ENCODE measurements at regions not wholly inside any gene's neighbourhood (a gene's known extent, or its start where the extent isn't known, plus 50 kb on each side); places are given as distances from the start of the nearest gene placed in this dataset.

DNA sequence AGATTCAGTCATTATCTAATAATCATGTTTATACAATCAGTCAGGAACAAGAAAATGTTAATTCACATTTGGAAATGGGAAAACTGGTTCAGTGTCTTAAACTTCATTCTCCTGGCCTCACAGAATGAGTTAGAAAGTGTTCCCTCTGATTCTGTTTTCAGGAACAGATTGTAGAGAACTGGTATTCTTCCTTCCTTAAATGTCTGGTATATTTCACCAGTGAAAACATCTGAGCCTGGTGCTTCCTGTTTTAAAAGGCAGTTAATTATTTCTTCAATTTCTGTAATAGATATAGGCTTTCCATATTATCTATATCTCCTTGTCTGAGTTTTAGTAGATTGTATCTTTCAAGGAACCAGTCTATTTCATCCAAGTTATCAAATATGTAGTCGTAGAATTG is 97.1 kb upstream of the TMEM168 start:
- Mint-ChIP-seq H3K9me3 (peaks cover 0 to 6% (median 0%) of the 10 kb centered on the region in 9 donors), H3K4me1 (peaks cover 20 to 43% (median 25%) of the 10 kb centered on the region in 4 donors), H3K27ac (no peak overlapping the region), H3K4me3 (no peak overlapping the region), H3K27me3 (no peaks in the 10 kb centered on the region), H3K36me3 (peaks cover 24 to 47% (median 46%) of the 10 kb centered on the region in 3 donors)
- DNase-seq: no peak
- POLR2A ChIA-PET: no interaction called here
- no peak for ATAC-seq

GRCh38 chr7:112886208-112886607 is 96.0 kb upstream of the TMEM168 start:
- no peak for ATAC-seq
- Mint-ChIP-seq H3K4me1 (peaks cover 17 to 45% (median 25%) of the 10 kb centered on the region in 4 donors), H3K27me3 (no peaks in the 10 kb centered on the region), H3K36me3 (peaks cover 20 to 45% (median 41%) of the 10 kb centered on the region in 3 donors), H3K4me3 (no peak overlapping the region), H3K27ac (no peak overlapping the region), H3K9me3 (peaks cover 0 to 6% (median 0%) of the 10 kb centered on the region in 9 donors)
- POLR2A ChIA-PET: no interaction called here
- DNase-seq: no peak

DNA sequence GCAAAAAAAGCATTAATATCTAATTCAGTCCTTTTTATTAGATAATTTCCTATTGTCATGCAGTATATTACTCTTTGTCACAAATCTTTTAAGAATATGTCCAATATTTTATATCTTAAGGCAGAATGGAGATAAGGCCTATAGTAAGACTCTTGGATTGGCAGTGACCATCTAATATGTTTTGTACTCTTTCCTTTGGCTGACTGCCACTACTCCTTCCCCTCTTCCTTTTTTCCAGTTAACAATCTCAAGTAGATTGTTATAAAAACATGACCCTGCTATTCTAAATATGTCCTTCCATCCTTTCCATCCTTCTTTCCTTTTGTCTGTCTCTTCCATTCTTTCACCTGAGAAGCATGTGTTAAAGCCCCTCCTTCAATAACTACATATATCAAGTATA is 92.8 kb upstream of the TMEM168 start:
- Mint-ChIP-seq H3K27me3 (no peaks in the 10 kb centered on the region), H3K9me3 (peaks cover 0 to 6% (median 0%) of the 10 kb centered on the region in 9 donors), H3K4me3 (no peak overlapping the region), H3K27ac (peak overlapping the region in 2 of 10 donors; percentile 0 to 21), H3K36me3 (peaks cover 6 to 39% (median 23%) of the 10 kb centered on the region in 3 donors), H3K4me1 (peaks cover 16 to 40% (median 22%) of the 10 kb centered on the region in 4 donors)
- no peak for ATAC-seq
- POLR2A ChIA-PET: no interaction called here
- DNase-seq: no peak

DNA sequence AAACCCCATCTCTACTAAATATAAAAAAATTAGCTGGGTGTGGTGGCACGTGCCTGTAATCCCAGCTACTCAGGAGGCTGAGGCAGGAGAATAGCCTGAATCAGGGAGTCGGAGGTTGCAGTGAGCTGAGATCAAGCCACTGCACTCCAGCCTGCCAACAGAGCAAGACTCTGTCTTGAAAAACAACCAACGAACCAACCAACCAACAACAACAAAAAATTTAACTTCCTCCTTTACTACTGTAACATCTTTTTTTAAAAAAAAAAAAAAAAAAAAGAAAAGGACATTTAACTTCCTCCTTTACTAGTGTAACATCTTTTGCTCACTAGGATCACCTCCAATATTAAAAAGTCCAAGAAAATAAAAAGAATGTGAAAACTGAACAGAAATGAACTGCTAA is 92.3 kb upstream of the TMEM168 start:
- no peak for ATAC-seq
- no peaks in the 10 kb centered on the region for H3K27me3 Mint-ChIP-seq
- H3K36me3 Mint-ChIP-seq: peaks cover 6 to 40% (median 23%) of the 10 kb centered on the region in 3 donors
- POLR2A ChIA-PET: no interaction called here
- H3K9me3 Mint-ChIP-seq: peaks cover 0 to 6% (median 0%) of the 10 kb centered on the region in 9 donors
- H3K4me1 Mint-ChIP-seq: peaks cover 16 to 39% (median 20%) of the 10 kb centered on the region in 4 donors
- no peak for DNase-seq
- H3K4me3 Mint-ChIP-seq: no peak overlapping the region
- peak overlapping the region in 1 of 10 donors; percentile 0 for H3K27ac Mint-ChIP-seq

DNA sequence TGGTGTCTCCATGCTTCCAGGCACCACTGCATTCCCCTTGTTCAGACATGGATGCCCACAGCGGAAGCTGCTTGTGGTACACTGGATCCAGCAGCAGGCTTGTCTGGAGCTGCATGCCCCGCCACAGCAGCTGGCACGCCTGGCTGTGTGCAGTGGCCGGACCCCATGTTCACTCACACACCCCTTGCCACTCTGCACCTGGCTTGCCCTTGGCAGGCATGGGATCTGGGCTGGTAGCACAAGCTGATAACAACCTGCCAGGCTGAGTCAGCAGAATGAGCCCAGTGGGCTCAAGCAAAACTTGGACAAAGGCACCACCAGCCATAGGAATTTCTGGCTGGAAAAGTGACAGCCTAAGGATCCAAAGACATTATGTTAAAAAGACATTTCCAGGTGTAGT is 91.8 kb upstream of the TMEM168 start:
- peaks cover 6 to 36% (median 20%) of the 10 kb centered on the region in 3 donors for H3K36me3 Mint-ChIP-seq
- H3K27ac Mint-ChIP-seq: no peak overlapping the region
- peaks cover 0 to 6% (median 0%) of the 10 kb centered on the region in 9 donors for H3K9me3 Mint-ChIP-seq
- H3K4me1 Mint-ChIP-seq: peaks cover 16 to 38% (median 20%) of the 10 kb centered on the region in 4 donors
- POLR2A ChIA-PET: no interaction called here
- H3K4me3 Mint-ChIP-seq: no peak overlapping the region
- DNase-seq (no peak), ATAC-seq (no peak)
- H3K27me3 Mint-ChIP-seq: no peaks in the 10 kb centered on the region

DNA sequence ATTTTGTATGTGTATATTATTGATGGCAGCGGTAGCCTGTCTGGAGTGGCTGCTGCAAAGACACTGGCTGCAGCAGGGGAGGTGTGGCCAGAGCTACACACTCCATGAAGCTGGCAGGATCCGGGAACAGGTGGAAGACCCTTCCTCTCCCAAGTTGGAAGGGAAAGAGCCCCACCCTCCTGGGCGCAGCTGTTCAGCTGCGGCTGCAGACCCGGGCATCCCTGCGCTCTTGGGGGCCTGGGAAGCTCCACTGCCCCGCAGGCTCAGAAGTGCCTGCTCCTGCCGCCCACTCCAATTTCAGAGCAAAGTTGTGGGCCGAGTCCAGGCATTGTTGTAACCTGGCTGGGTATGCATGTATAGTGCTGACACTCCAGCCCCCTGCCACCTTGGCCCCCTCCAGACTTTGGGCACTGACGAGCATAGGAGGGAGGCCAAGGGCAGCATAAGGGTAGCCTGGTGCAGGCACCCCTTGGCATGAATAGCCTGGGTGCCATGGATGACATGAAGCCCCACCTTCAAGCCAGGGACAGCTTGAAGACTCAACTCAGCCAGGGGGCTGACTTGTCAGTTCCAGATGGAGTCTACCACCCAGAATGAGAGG is 90.7 kb upstream of the TMEM168 start:
- no peak for ATAC-seq

GRCh38 chr7:112877691-112878460 is 87.7 kb upstream of the TMEM168 start:
- H3K9me3 Mint-ChIP-seq: peaks cover 0 to 1% (median 0%) of the 10 kb centered on the region in 9 donors
- peaks cover 0 to 17% (median 14%) of the 10 kb centered on the region in 3 donors for H3K36me3 Mint-ChIP-seq
- peaks cover 14 to 49% (median 32%) of the 10 kb centered on the region in 4 donors for H3K4me1 Mint-ChIP-seq
- no peak overlapping the region for H3K4me3 Mint-ChIP-seq
- ATAC-seq: no peak
- POLR2A ChIA-PET: no interaction called here
- no peak overlapping the region for H3K27ac Mint-ChIP-seq
- DNase-seq: no peak
- H3K27me3 Mint-ChIP-seq: no peaks in the 10 kb centered on the region

More for the DNA sequence above, 90.7 kb upstream of the TMEM168 start:
- H3K9me3 Mint-ChIP-seq: peaks cover 0 to 6% (median 0%) of the 10 kb centered on the region in 9 donors
- peaks cover 6 to 29% (median 23%) of the 10 kb centered on the region in 3 donors for H3K36me3 Mint-ChIP-seq
- no peak overlapping the region for H3K4me3 Mint-ChIP-seq
- peaks cover 23 to 43% (median 25%) of the 10 kb centered on the region in 4 donors for H3K4me1 Mint-ChIP-seq
- H3K27ac Mint-ChIP-seq: no peak overlapping the region
- POLR2A ChIA-PET: no interaction called here
- H3K27me3 Mint-ChIP-seq: no peaks in the 10 kb centered on the region
- no peak for DNase-seq

GRCh38 chr7:112876877-112877276 is 86.7 kb upstream of the TMEM168 start:
- H3K4me1 Mint-ChIP-seq: peaks cover 22 to 49% (median 41%) of the 10 kb centered on the region in 4 donors
- peak overlapping the region in 1 of 10 donors; percentile 17 for H3K27ac Mint-ChIP-seq
- H3K27me3 Mint-ChIP-seq: no peaks in the 10 kb centered on the region
- no peak for DNase-seq
- H3K4me3 Mint-ChIP-seq: no peak overlapping the region
- no peak for ATAC-seq
- POLR2A ChIA-PET: no interaction called here
- H3K9me3 Mint-ChIP-seq: peaks cover 0 to 1% (median 0%) of the 10 kb centered on the region in 9 donors
- peaks cover 0 to 17% (median 14%) of the 10 kb centered on the region in 3 donors for H3K36me3 Mint-ChIP-seq

DNA sequence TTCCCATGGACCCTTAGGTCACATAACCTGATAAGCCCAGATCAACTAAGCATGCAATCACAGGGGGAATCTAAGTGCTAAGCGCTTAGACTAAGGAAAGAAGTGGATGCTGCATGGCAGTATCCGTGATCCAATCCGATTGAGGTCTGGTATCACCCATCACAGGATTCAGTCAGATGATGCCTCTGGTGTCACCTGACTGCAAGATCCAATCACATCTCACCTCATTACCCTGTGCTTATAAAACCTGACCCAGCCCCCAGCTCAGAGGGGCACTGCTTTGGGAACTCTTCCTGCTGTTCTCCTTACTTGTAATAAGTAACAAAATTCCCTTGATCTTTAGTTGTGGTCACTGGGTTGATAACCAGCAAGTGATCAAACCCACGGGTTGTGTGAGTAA is 84.7 kb upstream of the TMEM168 start:
- Mint-ChIP-seq H3K36me3 (peaks cover 0 to 16% (median 14%) of the 10 kb centered on the region in 3 donors), H3K4me3 (no peak overlapping the region), H3K27me3 (no peaks in the 10 kb centered on the region), H3K4me1 (peaks cover 33 to 57% (median 52%) of the 10 kb centered on the region in 4 donors), H3K27ac (peak overlapping the region in 1 of 10 donors; percentile 20), H3K9me3 (peaks cover 0 to 1% (median 0%) of the 10 kb centered on the region in 9 donors)
- POLR2A ChIA-PET: no interaction called here
- no peak for ATAC-seq
- DNase-seq: no peak

DNA sequence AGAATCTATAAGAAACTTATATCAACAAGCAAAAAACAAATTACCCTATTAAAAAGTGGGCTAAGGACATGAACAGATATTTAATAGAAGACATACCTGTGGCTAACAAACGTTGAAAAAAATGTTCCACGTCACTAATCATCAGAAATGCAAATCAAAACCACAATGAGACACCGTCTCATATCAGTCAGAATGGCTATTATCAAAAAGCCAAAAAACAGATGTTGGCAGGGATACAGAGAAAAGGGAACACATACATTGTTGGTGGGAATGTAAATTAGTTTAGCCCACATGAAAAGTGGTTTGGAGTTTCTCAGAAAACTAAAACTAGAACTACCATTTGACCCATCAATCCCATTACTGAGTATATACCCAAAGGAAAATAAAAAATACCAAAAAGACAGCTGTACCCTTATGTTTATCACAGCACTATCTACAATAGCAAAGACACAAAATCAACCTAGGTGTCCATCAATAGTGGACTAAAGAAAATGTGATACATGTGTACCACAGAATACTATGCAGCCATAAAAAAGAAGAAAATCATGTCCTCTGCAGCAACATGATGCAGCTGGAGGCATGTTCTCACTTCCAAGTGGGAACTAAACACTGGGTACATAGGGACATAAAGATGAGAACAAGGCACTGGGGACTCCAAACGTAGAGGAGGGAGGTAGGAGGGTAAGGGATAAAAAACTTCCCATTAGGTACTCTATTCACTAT is 83.8 kb upstream of the TMEM168 start:
- Mint-ChIP-seq H3K27ac (peak overlapping the region in 1 of 10 donors; percentile 60), H3K4me3 (no peak overlapping the region), H3K9me3 (peaks cover 0 to 1% (median 0%) of the 10 kb centered on the region in 9 donors), H3K4me1 (peaks cover 37 to 58% (median 48%) of the 10 kb centered on the region in 4 donors), H3K27me3 (no peaks in the 10 kb centered on the region), H3K36me3 (peaks cover 0 to 17% (median 16%) of the 10 kb centered on the region in 3 donors)
- POLR2A ChIA-PET: no interaction called here
- ATAC-seq (no peak), DNase-seq (no peak)

GRCh38 chr7:112869111-112869774 is 79.0 kb upstream of the TMEM168 start:
- POLR2A ChIA-PET: no interaction called here
- Mint-ChIP-seq H3K4me3 (no peak overlapping the region), H3K27me3 (no peaks in the 10 kb centered on the region), H3K27ac (peak overlapping the region in 1 of 10 donors; percentile 3), H3K4me1 (peaks cover 26 to 41% (median 37%) of the 10 kb centered on the region in 4 donors), H3K9me3 (peaks cover 0 to 3% (median 0%) of the 10 kb centered on the region in 9 donors), H3K36me3 (peaks cover under 1 to 2% (median 2%) of the 10 kb centered on the region in 3 donors)
- ATAC-seq (peak in 1 of 2 donors; percentile 38), DNase-seq (peak in 8 of 10 donors; percentile 17 to 67 (median 36))

- DNase-seq (no peak), ATAC-seq (no peak)
- peaks cover 5 to 7% (median 6%) of the 10 kb centered on the region in 3 donors for H3K36me3 Mint-ChIP-seq
- H3K4me1 Mint-ChIP-seq: peaks cover 28 to 37% (median 34%) of the 10 kb centered on the region in 4 donors
- H3K4me3 Mint-ChIP-seq: no peak overlapping the region
- POLR2A ChIA-PET: no interaction called here
- H3K27ac Mint-ChIP-seq: no peak overlapping the region
- H3K9me3 Mint-ChIP-seq: peaks cover 0 to 4% (median 2%) of the 10 kb centered on the region in 9 donors
- H3K27me3 Mint-ChIP-seq: no peaks in the 10 kb centered on the region
Observed at GRCh38 chr7:112868609-112869008, 78.4 kb upstream of the TMEM168 start.
